HG03558 (cell line): ENCODE measurements at regions not wholly inside any gene's neighbourhood (a gene's known extent, or its start where the extent isn't known, plus 50 kb on each side); places are given as distances from the start of the nearest gene placed in this dataset.

Experiments used
- ATAC-seq: cut with Tn5 transposase; IDR thresholded peaks from one replicate; pipeline ENCODE4 v1.9.1; 2021; ENCODE audit warnings: moderate number of reproducible peaks; ENCODE audit not compliant: unreplicated experiment; ENCODE audit errors: extremely low read depth

GRCh38 chr10:2680821-2681220, 386.5 kb upstream of the PFKP start:
- no peak for ATAC-seq

- no peak for ATAC-seq
Measured at GRCh38 chr10:2679646-2680045, 387.7 kb upstream of the PFKP start.

DNA sequence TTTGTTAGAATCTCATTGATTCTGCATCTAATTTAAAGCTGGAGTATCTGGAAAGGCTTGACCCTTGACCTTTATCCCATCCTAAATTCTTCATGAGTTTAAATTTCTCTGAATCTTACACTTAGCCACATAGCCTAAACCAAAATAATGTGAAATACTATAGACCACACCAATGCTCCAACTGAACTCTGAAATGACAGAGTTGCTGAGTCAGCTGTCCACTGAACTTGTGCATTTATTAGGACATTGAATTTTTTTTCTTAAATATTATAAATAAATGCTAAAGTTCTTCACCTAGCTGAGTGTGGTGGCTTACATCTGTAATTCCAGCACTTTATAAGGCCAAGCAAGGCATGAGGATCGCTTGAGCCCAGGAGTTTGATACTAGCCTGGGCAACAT, 390.9 kb upstream of the PFKP start:
- no peak for ATAC-seq

DNA sequence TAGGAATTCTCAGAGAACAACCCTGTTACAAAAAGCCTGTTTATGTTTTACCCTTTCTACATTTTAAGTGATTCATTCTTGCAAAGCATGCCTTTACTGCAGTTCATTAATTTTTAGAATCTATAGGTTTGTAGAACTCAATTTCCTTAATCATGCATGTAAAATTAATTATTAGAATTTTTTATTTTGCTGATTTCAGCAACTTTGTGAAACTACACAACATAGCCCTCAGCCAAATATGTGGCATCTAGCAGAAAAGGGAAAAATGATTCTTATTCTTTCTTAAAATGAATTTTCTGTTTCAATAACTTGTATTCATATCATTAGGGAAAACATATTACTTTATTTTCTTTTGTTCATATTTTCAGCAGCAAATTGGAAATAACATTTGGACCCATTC, 392.9 kb upstream of the PFKP start:
- ATAC-seq = no peak

DNA sequence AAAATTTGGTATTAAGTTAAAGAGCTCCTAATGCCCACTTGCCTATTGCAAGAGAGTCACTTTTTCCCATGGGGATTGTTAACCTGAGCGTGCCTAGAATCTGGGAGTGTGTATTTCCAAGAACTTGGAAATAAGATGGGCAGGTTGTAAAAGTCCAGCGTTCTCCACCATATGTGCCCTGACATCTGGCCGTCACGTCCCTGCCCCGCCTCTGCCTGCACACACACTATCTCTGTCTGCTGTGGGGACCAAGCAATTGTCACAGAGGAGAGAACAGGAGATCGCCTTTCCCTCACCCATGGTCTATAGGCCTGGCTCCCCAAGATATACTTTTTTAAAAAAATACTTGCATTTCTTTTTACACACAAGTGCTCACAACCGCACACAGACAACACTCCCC, 396.5 kb upstream of the PFKP start:
- no peak for ATAC-seq

DNA sequence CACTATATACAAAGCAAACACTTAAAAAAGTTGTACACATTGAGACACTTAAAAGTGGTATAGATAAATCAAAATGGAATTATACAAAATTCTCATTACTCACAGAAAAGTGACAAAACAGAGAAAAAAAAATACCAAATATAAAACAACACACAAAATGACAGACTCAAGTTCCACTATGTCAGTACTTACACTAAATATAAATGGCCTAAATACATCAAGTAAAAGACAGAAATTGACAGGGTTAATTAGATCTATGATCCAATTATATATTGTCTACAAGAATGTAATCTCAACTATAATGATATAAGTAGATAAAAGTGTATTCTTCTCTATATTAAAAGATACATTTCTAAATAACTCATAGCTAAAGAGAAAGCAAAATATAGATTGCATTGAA, 401.6 kb upstream of the PFKP start:
- ATAC-seq = no peak

- no peak for ATAC-seq
Measured at GRCh38 chr10:2660276-2660675, 407.1 kb upstream of the PFKP start.

- no peak for ATAC-seq
Measured at GRCh38 chr10:2659660-2660209, 407.6 kb upstream of the PFKP start.

- no peak for ATAC-seq
Measured at GRCh38 chr10:2658780-2659179, 408.6 kb upstream of the PFKP start.

- no peak for ATAC-seq
Measured at GRCh38 chr10:2650328-2650727, 417.0 kb upstream of the PFKP start.

DNA sequence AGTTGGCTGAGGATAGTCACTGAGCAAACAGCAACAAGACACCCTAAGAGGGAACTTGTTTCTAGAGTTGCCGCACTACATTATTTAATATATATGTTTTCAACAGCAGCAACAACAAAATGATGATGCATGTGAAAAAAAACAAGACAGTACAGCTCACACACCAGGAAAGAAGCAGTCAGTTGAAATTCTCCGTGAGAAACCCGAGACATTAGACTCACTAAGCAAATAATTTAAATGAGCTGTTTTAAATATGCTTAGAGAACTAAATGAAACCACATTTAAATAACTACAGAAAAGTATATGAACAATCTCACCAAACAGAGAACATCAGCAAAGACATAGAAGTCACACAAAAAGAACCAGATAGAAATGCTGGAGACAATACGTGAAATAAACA, 426.3 kb upstream of the PFKP start:
- no peak for ATAC-seq

DNA sequence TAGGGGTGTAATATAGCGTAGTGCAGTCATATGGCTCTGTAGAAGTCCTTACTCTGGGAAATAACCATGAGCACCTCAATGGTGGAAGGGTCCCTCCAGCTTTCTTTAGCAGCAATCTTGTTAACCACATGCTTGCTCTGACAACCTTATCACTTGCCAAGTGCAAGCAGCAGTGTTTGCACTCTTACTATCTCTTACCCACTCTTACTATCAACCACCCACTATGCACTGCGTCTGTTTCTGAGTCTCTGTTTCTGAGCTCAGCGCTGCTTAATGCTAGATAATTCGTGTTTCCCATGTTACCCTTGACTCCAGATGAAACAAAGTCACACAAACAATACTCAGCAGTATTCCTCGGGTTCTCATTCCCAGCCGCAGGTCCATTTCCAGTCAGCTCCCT, 433.7 kb upstream of the PFKP start:
- no peak for ATAC-seq

- ATAC-seq = no peak
Measured at GRCh38 chr10:2631557-2632205, 435.7 kb upstream of the PFKP start.

GRCh38 chr10:2628705-2629104, 438.6 kb upstream of the PFKP start:
- ATAC-seq = no peak

GRCh38 chr10:2627969-2628368, 439.4 kb upstream of the PFKP start:
- ATAC-seq = no peak

GRCh38 chr10:2625094-2625493, 442.3 kb upstream of the PFKP start:
- no peak for ATAC-seq

- ATAC-seq = no peak
Measured at GRCh38 chr10:2623675-2624274, 443.6 kb upstream of the PFKP start.

DNA sequence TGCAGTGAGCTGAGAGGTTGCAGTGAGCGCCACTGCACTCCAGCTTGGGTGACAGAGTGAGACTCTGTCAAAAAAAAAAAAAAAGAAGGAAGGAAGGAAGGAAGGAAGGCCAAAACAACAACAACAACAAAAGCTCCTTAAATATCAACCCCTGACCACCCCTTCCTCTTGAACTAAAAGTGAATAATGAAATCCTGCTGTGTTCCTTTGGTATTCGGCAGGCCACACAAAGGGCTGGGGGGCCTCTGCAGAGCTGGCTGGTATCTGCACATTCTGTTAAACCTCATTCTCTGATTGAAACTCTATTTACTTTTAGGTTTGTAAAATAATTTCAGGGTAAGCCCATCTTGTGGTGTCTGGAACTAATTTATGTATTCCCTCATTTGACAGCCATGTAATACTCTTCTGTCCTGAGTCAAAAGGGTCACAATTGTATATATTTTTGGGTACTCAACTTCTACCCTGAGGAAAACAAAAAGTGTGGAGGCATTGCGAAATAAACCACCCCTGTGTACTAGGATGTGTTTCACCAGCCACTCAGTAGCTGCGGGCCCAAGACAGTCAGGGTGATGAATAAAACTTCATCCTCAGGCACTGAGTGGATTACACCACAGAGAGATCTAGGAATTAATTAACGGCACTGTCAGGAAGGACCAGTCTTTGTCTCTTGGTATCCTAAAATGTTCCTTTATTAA, 446.4 kb upstream of the PFKP start:
- no peak for ATAC-seq

- ATAC-seq = no peak
Measured at GRCh38 chr10:2619916-2620315, 447.4 kb upstream of the PFKP start.

GRCh38 chr10:2619472-2619871, 447.9 kb upstream of the PFKP start:
- ATAC-seq = no peak

DNA sequence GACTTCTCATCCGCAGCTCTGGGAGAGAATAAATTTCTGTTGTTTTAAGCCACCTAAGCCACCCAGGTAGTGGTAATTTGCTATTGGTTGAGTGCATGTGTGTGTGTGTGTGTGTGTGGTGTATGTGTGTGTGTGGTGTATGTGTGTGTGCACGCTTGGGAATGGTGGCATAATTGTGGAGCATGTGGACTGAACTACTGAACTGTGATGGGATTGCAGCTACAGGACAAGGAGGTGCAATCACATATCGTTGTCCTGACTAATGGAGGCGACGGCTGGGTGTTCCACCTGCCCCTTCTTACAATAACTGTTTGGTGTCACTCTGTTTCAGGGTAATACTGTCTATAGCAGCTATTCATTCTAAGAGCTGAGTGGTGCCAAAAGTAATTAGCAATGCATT, 448.7 kb upstream of the PFKP start:
- ATAC-seq = no peak

DNA sequence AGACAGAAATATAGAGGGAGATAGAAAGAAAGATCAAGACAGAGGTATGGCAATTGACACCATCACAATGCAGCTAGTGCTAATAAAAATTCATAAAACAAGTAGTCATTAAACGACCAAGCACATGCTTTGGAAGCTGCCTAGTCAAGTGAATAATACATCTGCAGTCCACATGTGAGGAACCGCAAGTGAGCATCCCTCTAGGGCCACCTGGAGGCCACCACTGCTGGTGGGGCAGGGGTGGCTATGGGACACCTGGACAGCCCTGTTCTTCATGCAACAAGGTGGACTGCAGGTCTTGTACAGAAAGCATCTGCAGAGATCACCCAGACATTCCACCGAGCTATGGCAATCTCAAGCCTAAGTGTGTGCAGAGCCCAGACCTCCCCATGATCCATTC, 451.1 kb upstream of the PFKP start:
- no peak for ATAC-seq
